ENCODE measurements at regions not wholly inside any gene's neighbourhood (a gene's known extent, or its start where the extent isn't known, plus 50 kb on each side); places are given as distances from the start of the nearest gene placed in this dataset.

GRCh38 chr6:167760979-167761793 lies 65.5 kb upstream of the AFDN start (continued):
- no peak; the same call in 1 of the 2 replicates for TF ChIP-seq RERE (CRISPR knock-in tag; IDR thresholded peaks at IDR 0.05; ENCODE audit: low read depth)
- peak; percentile 48; the same call in 1 of the 2 replicates for TF ChIP-seq ZNF263 (CRISPR knock-in tag; IDR thresholded peaks at IDR 0.05)
- no peak for TF ChIP-seq ZNF615 (CRISPR knock-in tag; IDR thresholded peaks at IDR 0.05; ENCODE audit: borderline replicate concordance)
- no peak for TF ChIP-seq REST (IDR thresholded peaks at IDR 0.05; ENCODE audit: borderline replicate concordance in 1 of 2, low read depth in 1 of 2, low read length in 2 of 2)
- no peak; the same call in 1 of the 2 replicates for TF ChIP-seq ZNF33B (CRISPR knock-in tag; IDR thresholded peaks at IDR 0.05)
- TF ChIP-seq PTBP1 (IDR thresholded peaks at IDR 0.05; ENCODE audit: low read depth, low read length, poor library complexity, severe bottlenecking): no peak
- peak; percentile 70 for TF ChIP-seq ZNF781 (CRISPR knock-in tag; IDR thresholded peaks at IDR 0.05; ENCODE audit: borderline replicate concordance, not compliant biosample characterization)
- no peak; the same call in 1 of the 2 replicates for TF ChIP-seq ZC3H4 (CRISPR knock-in tag; IDR thresholded peaks at IDR 0.05; ENCODE audit: borderline replicate concordance)
- no peak for TF ChIP-seq ZNF101 (CRISPR knock-in tag; IDR thresholded peaks at IDR 0.05; ENCODE audit: borderline replicate concordance, low read depth)
- TF ChIP-seq ZNF317 (CRISPR knock-in tag; IDR thresholded peaks at IDR 0.05): no peak
- peak; percentile 91 for TF ChIP-seq HNF4A (CRISPR knock-in tag; IDR thresholded peaks at IDR 0.05)
- TF ChIP-seq ZNF383 (CRISPR knock-in tag; IDR thresholded peaks at IDR 0.05; ENCODE audit: borderline replicate concordance): no peak
- TF ChIP-seq ZNF362 (CRISPR knock-in tag; IDR thresholded peaks at IDR 0.05; ENCODE audit: borderline replicate concordance): no peak
- no peak for TF ChIP-seq MNT (IDR thresholded peaks at IDR 0.05)
